ENCODE measurements at regions not wholly inside any gene's neighbourhood (a gene's known extent, or its start where the extent isn't known, plus 50 kb on each side); places are given as distances from the start of the nearest gene placed in this dataset.

DNA sequence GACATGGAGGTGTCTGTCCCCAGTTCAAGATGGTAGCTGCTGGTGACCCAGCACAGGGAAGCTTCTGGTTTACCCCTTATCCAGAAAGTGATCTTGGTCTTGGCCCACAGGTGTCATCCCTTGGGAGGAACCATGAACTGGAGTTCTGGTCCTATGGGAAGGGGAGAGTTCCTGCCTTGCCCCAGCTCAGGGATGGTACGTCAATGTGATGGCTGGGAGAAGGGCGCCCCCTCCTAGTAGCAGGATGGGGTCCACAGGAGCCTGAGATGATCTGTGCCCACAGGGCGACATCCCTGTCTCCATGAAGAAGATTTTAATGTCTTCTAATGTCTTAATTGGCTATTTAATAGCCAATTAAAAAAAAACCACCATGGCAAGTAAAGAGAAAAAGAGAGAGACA, 249.8 kb downstream of the SIPA1L2 start:
- Histone ChIP-seq H3K9ac (ENCODE audit: insufficient read length, low read depth) (no peak overlapping the region), H3K4me3 (ENCODE audit: insufficient read length, low read depth) (no peak overlapping the region), H3K36me3 (ENCODE audit: insufficient read depth, insufficient read length, low read length) (no peaks in the 10 kb centered on the region), H3K9me3 (ENCODE audit: insufficient read depth, low read length) (no peaks in the 10 kb centered on the region), H3K4me1 (ENCODE audit: insufficient read depth, insufficient read length) (peaks cover 15% of the 10 kb centered on the region), H3K27me3 (ENCODE audit: insufficient read depth, insufficient read length) (no peaks in the 10 kb centered on the region)
- no peak for DNase-seq (ENCODE audit: low read depth, low spot score)
- TF ChIP-seq SUZ12 (IDR thresholded peaks at IDR 0.05; ENCODE audit: extremely low read depth, insufficient read depth, insufficient read length) = no peak
- TF ChIP-seq YY1 (IDR thresholded peaks at IDR 0.05; ENCODE audit: insufficient read depth, insufficient read length) = no peak
- TF ChIP-seq ZNF274 (IDR thresholded peaks at IDR 0.05; ENCODE audit: low read depth, low read length) = no peak

DNA sequence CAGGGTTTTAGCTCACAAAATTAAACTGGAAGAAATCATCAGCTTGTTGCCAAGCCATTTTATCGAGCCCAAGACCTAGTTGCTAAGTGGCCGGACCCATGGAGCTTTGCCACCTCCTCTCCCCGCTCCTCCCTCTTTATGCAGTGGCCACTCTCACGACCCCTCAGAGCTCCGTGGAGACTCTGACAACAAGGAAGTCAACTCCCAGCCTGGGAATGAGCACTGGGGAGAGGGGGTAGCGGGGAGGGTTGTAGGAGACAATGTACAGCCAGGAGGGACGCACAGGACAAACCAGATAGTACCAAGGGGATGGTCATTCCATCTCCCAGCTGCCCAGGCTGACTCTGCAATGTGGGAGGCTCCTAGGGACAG, 250.9 kb downstream of the SIPA1L2 start:
- Histone ChIP-seq H3K4me3 (ENCODE audit: insufficient read length, low read depth) (no peak overlapping the region), H3K27me3 (ENCODE audit: insufficient read depth, insufficient read length) (no peaks in the 10 kb centered on the region), H3K9ac (ENCODE audit: insufficient read length, low read depth) (no peak overlapping the region), H3K36me3 (ENCODE audit: insufficient read depth, insufficient read length, low read length) (no peaks in the 10 kb centered on the region), H3K4me1 (ENCODE audit: insufficient read depth, insufficient read length) (peaks cover 11% of the 10 kb centered on the region), H3K9me3 (ENCODE audit: insufficient read depth, low read length) (no peaks in the 10 kb centered on the region)
- TF ChIP-seq ZNF274 (IDR thresholded peaks at IDR 0.05; ENCODE audit: low read depth, low read length) (no peak), SUZ12 (IDR thresholded peaks at IDR 0.05; ENCODE audit: extremely low read depth, insufficient read depth, insufficient read length) (no peak), YY1 (IDR thresholded peaks at IDR 0.05; ENCODE audit: insufficient read depth, insufficient read length) (no peak)
- no peak for DNase-seq (ENCODE audit: low read depth, low spot score)

DNA sequence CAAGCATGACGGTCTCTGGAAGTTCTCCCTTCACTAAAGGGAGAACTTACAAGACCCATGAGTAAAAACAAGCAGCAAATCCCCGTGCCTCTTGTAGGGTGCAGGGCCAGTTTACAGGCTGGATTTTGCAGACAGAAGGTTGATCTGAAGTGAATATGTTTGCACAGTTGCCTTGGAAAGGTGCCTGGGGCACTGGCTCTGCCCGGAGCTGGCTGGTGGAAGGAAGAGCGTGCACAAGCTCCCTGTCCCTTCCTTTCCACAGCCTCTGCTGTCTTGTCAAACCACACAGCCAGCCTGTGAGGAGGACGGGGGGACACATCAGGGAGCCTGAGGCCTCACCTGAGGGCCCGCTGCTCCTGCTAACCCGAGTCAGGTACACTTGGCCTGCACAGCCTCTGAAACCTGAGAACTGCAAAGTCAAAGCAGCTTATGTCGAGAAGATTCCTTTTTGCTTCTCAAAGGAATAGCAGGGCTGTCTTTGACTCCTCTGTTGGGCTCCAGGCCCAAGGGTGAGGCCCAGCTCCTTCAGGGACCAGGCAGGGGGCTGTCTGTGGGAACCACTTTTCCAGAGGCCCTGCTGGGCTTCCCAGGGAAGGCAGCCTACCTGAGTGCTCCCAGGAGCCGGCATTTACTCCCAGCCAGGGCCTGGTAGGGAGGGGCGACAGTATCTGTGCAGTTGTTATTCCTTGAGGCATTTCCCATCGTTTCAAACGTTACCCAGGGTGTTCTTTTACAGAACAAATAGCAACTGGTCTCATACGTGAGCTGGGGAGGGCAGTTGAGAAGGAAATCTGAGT, 251.5 kb downstream of the SIPA1L2 start:
- no peak overlapping the region for H3K9ac ChIP-seq (ENCODE audit: insufficient read length, low read depth)
- H3K4me3 ChIP-seq (ENCODE audit: insufficient read length, low read depth) = no peak overlapping the region
- no peak for DNase-seq (ENCODE audit: low read depth, low spot score)
- H3K27me3 ChIP-seq (ENCODE audit: insufficient read depth, insufficient read length) = no peaks in the 10 kb centered on the region
- no peaks in the 10 kb centered on the region for H3K9me3 ChIP-seq (ENCODE audit: insufficient read depth, low read length)
- H3K36me3 ChIP-seq (ENCODE audit: insufficient read depth, insufficient read length, low read length) = no peaks in the 10 kb centered on the region
- TF ChIP-seq ZNF274 (IDR thresholded peaks at IDR 0.05; ENCODE audit: low read depth, low read length) = no peak
- no peak for TF ChIP-seq YY1 (IDR thresholded peaks at IDR 0.05; ENCODE audit: insufficient read depth, insufficient read length)
- TF ChIP-seq SUZ12 (IDR thresholded peaks at IDR 0.05; ENCODE audit: extremely low read depth, insufficient read depth, insufficient read length) = no peak
- H3K4me1 ChIP-seq (ENCODE audit: insufficient read depth, insufficient read length) = peaks cover 6% of the 10 kb centered on the region

DNA sequence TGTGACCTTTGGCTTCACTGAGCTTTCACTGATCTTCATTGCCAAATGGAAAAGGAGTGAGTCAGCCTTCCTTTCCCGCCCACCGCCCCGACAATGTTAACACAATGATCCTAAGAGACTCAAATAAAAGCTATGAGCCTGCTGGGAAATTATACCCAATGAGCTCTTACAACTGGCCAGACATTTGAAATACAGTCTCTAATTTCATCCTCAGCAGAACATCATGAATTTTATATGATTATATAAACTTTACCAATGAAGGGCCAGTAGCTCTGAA, 252.5 kb downstream of the SIPA1L2 start:
- TF ChIP-seq SUZ12 (IDR thresholded peaks at IDR 0.05; ENCODE audit: extremely low read depth, insufficient read depth, insufficient read length) (no peak), YY1 (IDR thresholded peaks at IDR 0.05; ENCODE audit: insufficient read depth, insufficient read length) (no peak), ZNF274 (IDR thresholded peaks at IDR 0.05; ENCODE audit: low read depth, low read length) (no peak)
- no peak overlapping the region for H3K9ac ChIP-seq (ENCODE audit: insufficient read length, low read depth)
- H3K4me1 ChIP-seq (ENCODE audit: insufficient read depth, insufficient read length) = peaks cover 6% of the 10 kb centered on the region
- H3K36me3 ChIP-seq (ENCODE audit: insufficient read depth, insufficient read length, low read length) = no peaks in the 10 kb centered on the region
- no peaks in the 10 kb centered on the region for H3K27me3 ChIP-seq (ENCODE audit: insufficient read depth, insufficient read length)
- H3K9me3 ChIP-seq (ENCODE audit: insufficient read depth, low read length) = no peaks in the 10 kb centered on the region
- no peak overlapping the region for H3K4me3 ChIP-seq (ENCODE audit: insufficient read length, low read depth)
- no peak for DNase-seq (ENCODE audit: low read depth, low spot score)

DNA sequence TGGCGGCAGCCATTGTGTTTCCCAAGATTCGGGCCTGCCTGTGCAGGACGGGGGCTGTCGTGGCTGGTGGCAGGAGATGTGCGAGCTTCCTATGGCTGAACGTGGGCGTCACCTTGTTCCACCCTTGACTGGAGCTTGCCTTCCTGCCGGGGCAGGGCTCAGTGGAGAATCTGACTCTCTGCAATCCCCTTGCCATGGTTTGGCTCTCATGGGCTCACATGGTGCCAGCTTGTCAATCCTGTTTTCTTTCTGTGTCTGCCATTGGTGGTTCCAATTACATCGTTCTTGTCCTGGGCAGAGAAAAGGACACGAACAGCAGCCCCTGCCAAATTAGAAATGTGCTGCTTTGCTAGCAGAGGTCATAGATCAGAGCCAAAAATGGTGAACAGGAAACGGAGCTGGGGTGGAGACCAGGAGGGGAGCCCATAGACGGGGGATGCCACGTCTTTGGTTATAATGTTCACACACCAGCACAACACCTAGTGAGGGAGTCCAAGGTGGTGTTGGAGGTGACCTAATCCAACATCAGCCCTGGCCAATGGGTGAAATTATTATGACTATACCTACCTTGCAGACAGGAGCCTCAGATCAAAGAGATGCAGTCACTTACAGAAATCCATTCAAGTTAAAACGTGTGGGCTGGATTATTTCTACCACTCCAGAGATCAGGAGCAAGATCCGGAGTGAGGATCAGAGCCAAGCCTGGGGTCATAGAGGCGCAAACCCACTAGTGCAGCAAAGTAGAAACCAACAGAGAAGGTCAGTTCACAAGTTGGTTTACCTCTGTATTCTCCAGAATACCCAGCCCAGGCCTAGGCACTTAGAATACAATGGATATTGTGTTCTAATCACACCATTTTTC, 253.1 kb downstream of the SIPA1L2 start:
- no peak overlapping the region for H3K9ac ChIP-seq (ENCODE audit: insufficient read length, low read depth)
- TF ChIP-seq ZNF274 (IDR thresholded peaks at IDR 0.05; ENCODE audit: low read depth, low read length) = no peak
- TF ChIP-seq SUZ12 (IDR thresholded peaks at IDR 0.05; ENCODE audit: extremely low read depth, insufficient read depth, insufficient read length) = no peak
- TF ChIP-seq YY1 (IDR thresholded peaks at IDR 0.05; ENCODE audit: insufficient read depth, insufficient read length) = no peak
- no peaks in the 10 kb centered on the region for H3K27me3 ChIP-seq (ENCODE audit: insufficient read depth, insufficient read length)
- no peak for DNase-seq (ENCODE audit: low read depth, low spot score)
- no peaks in the 10 kb centered on the region for H3K36me3 ChIP-seq (ENCODE audit: insufficient read depth, insufficient read length, low read length)
- H3K4me1 ChIP-seq (ENCODE audit: insufficient read depth, insufficient read length) = peaks cover 6% of the 10 kb centered on the region
- no peaks in the 10 kb centered on the region for H3K9me3 ChIP-seq (ENCODE audit: insufficient read depth, low read length)
- H3K4me3 ChIP-seq (ENCODE audit: insufficient read length, low read depth) = no peak overlapping the region

DNA sequence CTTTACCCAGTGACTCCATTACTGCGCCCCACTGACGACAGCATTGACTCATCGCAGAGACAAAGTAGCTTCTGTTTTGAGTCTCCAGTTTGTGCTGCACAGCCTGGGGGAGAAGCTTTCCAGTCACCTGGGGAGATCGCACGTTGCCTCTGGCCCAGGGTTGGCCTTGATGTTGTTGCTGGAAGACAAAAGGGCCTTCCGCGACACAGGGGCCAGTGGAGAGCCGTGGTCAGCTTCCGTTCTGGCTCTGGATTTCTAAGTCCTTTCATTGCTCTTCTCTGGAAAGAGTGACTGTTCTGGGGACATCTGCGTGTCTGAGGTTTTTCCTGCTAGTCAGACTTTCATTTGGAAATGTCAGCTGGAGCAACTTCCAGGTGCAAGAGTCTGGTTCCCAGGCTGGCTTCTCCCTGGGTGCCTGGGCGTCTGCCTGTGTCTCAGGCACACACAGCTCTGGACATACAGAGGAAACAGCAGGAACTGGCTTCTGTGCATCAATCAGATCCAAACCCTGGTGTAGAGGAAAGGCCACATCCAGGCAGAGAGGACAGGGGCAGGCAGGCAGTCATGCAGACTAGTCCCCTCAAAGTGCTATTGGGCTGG, 257.0 kb downstream of the SIPA1L2 start:
- TF ChIP-seq SUZ12 (IDR thresholded peaks at IDR 0.05; ENCODE audit: extremely low read depth, insufficient read depth, insufficient read length) = no peak
- TF ChIP-seq ZNF274 (IDR thresholded peaks at IDR 0.05; ENCODE audit: low read depth, low read length) = no peak
- no peak for TF ChIP-seq YY1 (IDR thresholded peaks at IDR 0.05; ENCODE audit: insufficient read depth, insufficient read length)

DNA sequence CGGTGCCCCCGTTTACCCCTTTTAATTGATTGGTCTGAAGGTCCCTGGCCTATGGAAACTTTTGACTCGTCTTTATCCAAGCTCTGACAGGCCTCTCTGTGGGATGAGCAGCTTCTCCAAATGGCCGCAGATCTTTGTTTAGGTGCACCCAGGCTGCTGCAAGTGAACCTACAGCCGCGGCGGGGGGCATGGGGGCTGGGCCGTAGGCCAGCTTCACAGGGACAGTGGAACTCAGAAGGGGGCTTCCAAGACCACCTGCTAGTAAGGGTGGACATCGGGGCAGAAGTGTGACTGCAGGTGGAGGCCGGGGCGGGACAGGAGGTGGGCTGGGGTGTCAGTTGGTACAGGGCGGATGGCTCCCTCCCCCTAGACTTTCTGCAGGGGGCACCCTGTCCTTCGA, 257.5 kb downstream of the SIPA1L2 start:
- no peak overlapping the region for H3K4me3 ChIP-seq (ENCODE audit: insufficient read length, low read depth)
- H3K9me3 ChIP-seq (ENCODE audit: insufficient read depth, low read length) = no peaks in the 10 kb centered on the region
- no peaks in the 10 kb centered on the region for H3K4me1 ChIP-seq (ENCODE audit: insufficient read depth, insufficient read length)
- H3K36me3 ChIP-seq (ENCODE audit: insufficient read depth, insufficient read length, low read length) = no peaks in the 10 kb centered on the region
- H3K27me3 ChIP-seq (ENCODE audit: insufficient read depth, insufficient read length) = no peaks in the 10 kb centered on the region
- no peak for TF ChIP-seq YY1 (IDR thresholded peaks at IDR 0.05; ENCODE audit: insufficient read depth, insufficient read length)
- TF ChIP-seq SUZ12 (IDR thresholded peaks at IDR 0.05; ENCODE audit: extremely low read depth, insufficient read depth, insufficient read length) = no peak
- TF ChIP-seq ZNF274 (IDR thresholded peaks at IDR 0.05; ENCODE audit: low read depth, low read length) = no peak
- H3K9ac ChIP-seq (ENCODE audit: insufficient read length, low read depth) = no peak overlapping the region
- DNase-seq (ENCODE audit: low read depth, low spot score) = no peak

More for the DNA sequence above, 257.0 kb downstream of the SIPA1L2 start:
- no peak overlapping the region for H3K4me3 ChIP-seq (ENCODE audit: insufficient read length, low read depth)
- H3K27me3 ChIP-seq (ENCODE audit: insufficient read depth, insufficient read length) = no peaks in the 10 kb centered on the region
- no peaks in the 10 kb centered on the region for H3K9me3 ChIP-seq (ENCODE audit: insufficient read depth, low read length)
- H3K9ac ChIP-seq (ENCODE audit: insufficient read length, low read depth) = no peak overlapping the region
- no peaks in the 10 kb centered on the region for H3K36me3 ChIP-seq (ENCODE audit: insufficient read depth, insufficient read length, low read length)
- no peaks in the 10 kb centered on the region for H3K4me1 ChIP-seq (ENCODE audit: insufficient read depth, insufficient read length)
- no peak for DNase-seq (ENCODE audit: low read depth, low spot score)
